HepG2 (cell line): ENCODE measurements at regions not wholly inside any gene's neighbourhood (a gene's known extent, or its start where the extent isn't known, plus 50 kb on each side); places are given as distances from the start of the nearest gene placed in this dataset.
"Not testable (repeated sequence)": the region's sequence is repeated elsewhere in the genome, so short reads cannot be mapped to it uniquely, and the experiment has no call there.

Experiments
- ATAC-seq: fragments of 200-7000 bp; cut with Tn5 transposase; 3 replicates; pipeline ENCODE4 v1.9.1; 2020; ENCODE audit warnings: mild to moderate bottlenecking, moderate library complexity
- BruUV-seq: library from RNA; stranded (reverse); fragments of 400-500 nt; replicated peaks from 2 replicates; lab custom pipeline; 2021; lab: Mats Ljungman, UMichigan
- CTCF ChIA-PET: fragments of 300-600 bp; formaldehyde crosslinking; extraction: SDS; loops from one replicate; lab custom pipeline; 2021; ENCODE audit warnings: low total read pairs, inconsistent platforms, low intra/inter-chr PET ratio; lab: Yijun Ruan, JAX
- POLR2A ChIA-PET: fragments of 350-600 bp; sonication (Branson Sonifier 250); formaldehyde crosslinking; loops from one replicate; lab custom pipeline; 2020; ENCODE audit warnings: antibody characterized with exemption, inconsistent platforms; lab: Yijun Ruan, JAX
- DNase-seq: peaks from one replicate; pipeline ENCODE4 v3.0.0-alpha.2; 2015; ENCODE audit warnings: low spot score
- FAIRE-seq: peaks from 3 replicates; lab custom pipeline; 2011; peaks lifted over from hg19 to GRCh38; lab: Jason Lieb, UNC
- H2AFZ ChIP-seq: one replicate; pipeline ENCODE4 v1.6.1; 2011; ENCODE audit warnings: low read length, inconsistent platforms
- H3K27ac ChIP-seq: fragments of 300-600 bp; 3 replicates; pipeline ENCODE4 v1.8.0; 2011; ENCODE audit warnings: mixed run types, mild to moderate bottlenecking, mixed read lengths, low read length, inconsistent platforms; ENCODE audit not compliant: insufficient read depth; ENCODE audit errors: extremely low read length
- H3K27me3 ChIP-seq, 2 experiments: fragments of 200-600 bp in 1 of 2; 2 replicates in 1 of 2; 3 replicates in 1 of 2; pipeline versions ENCODE4 v1.6.0 to v1.8.0; 2011; ENCODE audit warnings: low read length in 2 of 2, mild to moderate bottlenecking in 2 of 2, moderate library complexity in 2 of 2, inconsistent platforms in 1 of 2; ENCODE audit not compliant: insufficient read depth in 2 of 2, control insufficient read depth in 1 of 2
- H3K36me3 ChIP-seq, 2 experiments: fragments of 200-600 bp in 1 of 2; replicated peaks in 1 of 2; 2 replicates in 1 of 2; 3 replicates in 1 of 2; pipeline versions ENCODE4 v1.5.1 to v1.8.0; 2011; ENCODE audit warnings: low read length in 2 of 2, inconsistent platforms in 1 of 2; ENCODE audit not compliant: insufficient read depth in 2 of 2, control insufficient read depth in 1 of 2
- H3K4me1 ChIP-seq: 2 replicates; pipeline ENCODE4 v1.5.1; 2012; ENCODE audit warnings: low read length, inconsistent platforms; ENCODE audit not compliant: insufficient read depth
- H3K4me2 ChIP-seq: 2 replicates; pipeline ENCODE4 v1.6.0; 2011; ENCODE audit warnings: low read depth, low read length, inconsistent platforms
- H3K4me3 ChIP-seq, 3 experiments: fragments of 200-600 bp in 1 of 3; sonication (generic), shearing (Covaris generic) in 1 of 3; replicated peaks in 1 of 3; 2 replicates each; pipeline ENCODE4 v1.5.1; 2011 to 2016; ENCODE audit warnings: low read length in 3 of 3, inconsistent platforms in 2 of 3, low read depth in 2 of 3, mild to moderate bottlenecking in 2 of 3, control low read depth in 1 of 3, mixed read lengths in 1 of 3; ENCODE audit not compliant: insufficient read depth in 1 of 3
- H3K79me2 ChIP-seq: one replicate; pipeline ENCODE4 v1.6.1; 2011; ENCODE audit warnings: low read length, inconsistent platforms; ENCODE audit not compliant: insufficient read depth
- H3K9ac ChIP-seq: 2 replicates; pipeline ENCODE4 v1.6.0; 2011; ENCODE audit warnings: mild to moderate bottlenecking, low read depth, low read length, inconsistent platforms; ENCODE audit not compliant: insufficient read depth
- H3K9me3 ChIP-seq: 2 replicates; pipeline ENCODE4 v1.5.1; 2012; ENCODE audit warnings: mild to moderate bottlenecking, low read length
- H4K20me1 ChIP-seq: 2 replicates; pipeline ENCODE4 v1.6.0; 2011; ENCODE audit warnings: inconsistent platforms, mild to moderate bottlenecking, low read length, moderate library complexity; ENCODE audit not compliant: insufficient read depth
- CREM ChIP-seq, 2 experiments: sonication (generic) in 1 of 2; formaldehyde crosslinking in 1 of 2; IDR thresholded peaks; 2 replicates each; pipeline versions ENCODE4 v1.4.0 to v1.6.1; 2016 to 2020; ENCODE audit warnings: antibody characterized with exemption in 1 of 2, mild to moderate bottlenecking in 1 of 2, missing genetic modification reagents in 1 of 2
- FOXO1 ChIP-seq: sonication (generic); formaldehyde crosslinking; IDR thresholded peaks from 2 replicates; pipeline ENCODE4 v1.4.0; 2020; ENCODE audit warnings: missing genetic modification reagents
- KDM4B ChIP-seq: sonication (generic); formaldehyde crosslinking; IDR thresholded peaks from 2 replicates; pipeline ENCODE4 v1.4.0; 2020; ENCODE audit warnings: missing genetic modification reagents
- RFXANK ChIP-seq: IDR thresholded peaks from 2 replicates; pipeline ENCODE4 v1.6.1; 2016
- ZFP1 ChIP-seq: IDR thresholded peaks from 2 replicates; pipeline ENCODE4 v1.6.1; 2016
- ZNF614 ChIP-seq: IDR thresholded peaks from 2 replicates; pipeline ENCODE4 v1.6.1; 2018; ENCODE audit warnings: missing biosample characterization, missing genetic modification reagents, inconsistent platforms, borderline replicate concordance
- ZNF737 ChIP-seq: sonication (generic); formaldehyde crosslinking; IDR thresholded peaks from 2 replicates; pipeline ENCODE4 v1.5.0; 2020; ENCODE audit warnings: missing genetic modification reagents, mild to moderate bottlenecking, borderline replicate concordance
- WGBS: methylation state at CpG from one replicate; pipeline ENCODE4 v1.1.6; 2017; ENCODE audit warnings: low lambda C conversion rate; 5-methylcytosine and 5-hydroxymethylcytosine counted together
- in situ Hi-C: cut with HindIII; loops from 2 replicates; pipeline ENCODE4 v1.10.0; 2017; ENCODE audit warnings: low pct_unique_long_range_greater_than_20kb; ENCODE audit not compliant: extremely low pct_ligation_motif_present
- intact Hi-C: fragments of 100-400 bp; cut with micrococcal nuclease; formaldehyde crosslinking; loops from one replicate; pipeline ENCODE4 v1.10.0; 2022; ENCODE audit not compliant: unreplicated experiment
- TF ChIP-seq, protein P1 (sequence below): sonication (generic); formaldehyde crosslinking; IDR thresholded peaks from 2 replicates; pipeline ENCODE4 v1.4.0; 2020; ENCODE audit warnings: missing genetic modification reagents, mild to moderate bottlenecking, borderline replicate concordance
- TF ChIP-seq, protein P2 (sequence below): sonication (generic); formaldehyde crosslinking; IDR thresholded peaks from 2 replicates; pipeline ENCODE4 v1.4.0; 2020; ENCODE audit warnings: missing genetic modification reagents, borderline replicate concordance

DNA sequence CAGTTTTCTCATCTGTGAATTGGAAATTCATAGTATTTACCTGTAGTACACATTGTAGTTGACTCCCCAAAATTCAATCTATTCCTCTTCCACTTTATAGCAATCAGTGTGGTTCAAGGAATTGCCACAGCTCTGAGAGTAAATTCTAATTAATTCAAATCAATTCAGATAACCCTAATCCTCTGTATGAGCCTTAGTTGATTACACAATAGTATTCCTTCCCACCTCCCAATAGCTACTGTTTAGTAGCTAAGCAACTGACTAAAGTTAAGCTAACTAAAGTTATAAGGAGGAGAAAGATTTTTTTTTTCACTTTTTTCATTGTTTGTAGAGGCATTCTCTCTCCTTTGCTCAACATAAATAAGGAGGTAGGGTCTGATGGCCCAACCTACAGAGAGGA, 77.5 kb downstream of the ARRDC3 start:
- DNase-seq (no peak), FAIRE-seq (no peak), ATAC-seq (no peak)
- Histone ChIP-seq H4K20me1 (no peaks in the 10 kb centered on the region), H3K4me2 (no peak overlapping the region), H3K79me2 (no peaks in the 10 kb centered on the region), H3K27ac (no peak overlapping the region), H2AFZ (no peak overlapping the region), H3K4me3 (no peak overlapping the region), H3K9ac (no peak overlapping the region), H3K36me3 (no peaks in the 10 kb centered on the region), H3K9me3 (no peaks in the 10 kb centered on the region), H3K4me1 (0 out of 2 replicates have a peak, but pooled peaks cover 5% of the 10 kb centered on the region), H3K27me3 (no peaks in the 10 kb centered on the region)
- in situ Hi-C loops (no loop called here), intact Hi-C loops (loop anchor here (5.0 kb wide), 1 partner anchor 647 kb away; no protein-coding TSS in a partner anchor)
- ChIA-PET CTCF (no interaction called here), POLR2A (no interaction called here)
- no TSS peak for BruUV-seq
- TF ChIP-seq KDM4B, result no peak
- no peak for TF ChIP-seq ZFP1 (CRISPR knock-in tag)
- no peak for TF ChIP-seq ZNF614 (CRISPR knock-in tag)
- no peak for TF ChIP-seq ZNF737 (CRISPR knock-in tag)
- TF ChIP-seq, protein P1, sequence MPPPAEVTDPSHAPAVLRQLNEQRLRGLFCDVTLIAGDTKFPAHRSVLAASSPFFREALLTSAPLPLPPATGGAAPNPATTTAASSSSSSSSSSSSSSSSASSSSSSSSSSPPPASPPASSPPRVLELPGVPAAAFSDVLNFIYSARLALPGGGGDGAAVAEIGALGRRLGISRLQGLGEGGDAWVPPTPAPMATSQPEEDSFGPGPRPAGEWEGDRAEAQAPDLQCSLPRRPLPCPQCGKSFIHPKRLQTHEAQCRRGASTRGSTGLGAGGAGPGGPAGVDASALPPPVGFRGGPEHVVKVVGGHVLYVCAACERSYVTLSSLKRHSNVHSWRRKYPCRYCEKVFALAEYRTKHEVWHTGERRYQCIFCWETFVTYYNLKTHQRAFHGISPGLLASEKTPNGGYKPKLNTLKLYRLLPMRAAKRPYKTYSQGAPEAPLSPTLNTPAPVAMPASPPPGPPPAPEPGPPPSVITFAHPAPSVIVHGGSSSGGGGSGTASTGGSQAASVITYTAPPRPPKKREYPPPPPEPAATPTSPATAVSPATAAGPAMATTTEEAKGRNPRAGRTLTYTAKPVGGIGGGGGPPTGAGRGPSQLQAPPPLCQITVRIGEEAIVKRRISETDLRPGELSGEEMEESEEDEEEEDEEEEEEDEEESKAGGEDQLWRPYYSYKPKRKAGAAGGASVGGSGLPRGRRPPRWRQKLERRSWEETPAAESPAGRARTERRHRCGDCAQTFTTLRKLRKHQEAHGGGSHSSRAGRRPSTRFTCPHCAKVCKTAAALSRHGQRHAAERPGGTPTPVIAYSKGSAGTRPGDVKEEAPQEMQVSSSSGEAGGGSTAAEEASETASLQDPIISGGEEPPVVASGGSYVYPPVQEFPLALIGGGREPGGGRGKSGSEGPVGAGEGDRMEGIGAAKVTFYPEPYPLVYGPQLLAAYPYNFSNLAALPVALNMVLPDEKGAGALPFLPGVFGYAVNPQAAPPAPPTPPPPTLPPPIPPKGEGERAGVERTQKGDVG (CRISPR knock-in tag), result no peak
- no peak for TF ChIP-seq RFXANK
- TF ChIP-seq FOXO1 (CRISPR knock-in tag), result no peak
- TF ChIP-seq CREM (IDR thresholded peaks at IDR 0.05), result no peak
- no peak for TF ChIP-seq CREM (CRISPR knock-in tag; IDR thresholded peaks at IDR 0.05)
- TF ChIP-seq, protein P2, sequence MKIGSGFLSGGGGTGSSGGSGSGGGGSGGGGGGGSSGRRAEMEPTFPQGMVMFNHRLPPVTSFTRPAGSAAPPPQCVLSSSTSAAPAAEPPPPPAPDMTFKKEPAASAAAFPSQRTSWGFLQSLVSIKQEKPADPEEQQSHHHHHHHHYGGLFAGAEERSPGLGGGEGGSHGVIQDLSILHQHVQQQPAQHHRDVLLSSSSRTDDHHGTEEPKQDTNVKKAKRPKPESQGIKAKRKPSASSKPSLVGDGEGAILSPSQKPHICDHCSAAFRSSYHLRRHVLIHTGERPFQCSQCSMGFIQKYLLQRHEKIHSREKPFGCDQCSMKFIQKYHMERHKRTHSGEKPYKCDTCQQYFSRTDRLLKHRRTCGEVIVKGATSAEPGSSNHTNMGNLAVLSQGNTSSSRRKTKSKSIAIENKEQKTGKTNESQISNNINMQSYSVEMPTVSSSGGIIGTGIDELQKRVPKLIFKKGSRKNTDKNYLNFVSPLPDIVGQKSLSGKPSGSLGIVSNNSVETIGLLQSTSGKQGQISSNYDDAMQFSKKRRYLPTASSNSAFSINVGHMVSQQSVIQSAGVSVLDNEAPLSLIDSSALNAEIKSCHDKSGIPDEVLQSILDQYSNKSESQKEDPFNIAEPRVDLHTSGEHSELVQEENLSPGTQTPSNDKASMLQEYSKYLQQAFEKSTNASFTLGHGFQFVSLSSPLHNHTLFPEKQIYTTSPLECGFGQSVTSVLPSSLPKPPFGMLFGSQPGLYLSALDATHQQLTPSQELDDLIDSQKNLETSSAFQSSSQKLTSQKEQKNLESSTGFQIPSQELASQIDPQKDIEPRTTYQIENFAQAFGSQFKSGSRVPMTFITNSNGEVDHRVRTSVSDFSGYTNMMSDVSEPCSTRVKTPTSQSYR (CRISPR knock-in tag), result no peak

DNA sequence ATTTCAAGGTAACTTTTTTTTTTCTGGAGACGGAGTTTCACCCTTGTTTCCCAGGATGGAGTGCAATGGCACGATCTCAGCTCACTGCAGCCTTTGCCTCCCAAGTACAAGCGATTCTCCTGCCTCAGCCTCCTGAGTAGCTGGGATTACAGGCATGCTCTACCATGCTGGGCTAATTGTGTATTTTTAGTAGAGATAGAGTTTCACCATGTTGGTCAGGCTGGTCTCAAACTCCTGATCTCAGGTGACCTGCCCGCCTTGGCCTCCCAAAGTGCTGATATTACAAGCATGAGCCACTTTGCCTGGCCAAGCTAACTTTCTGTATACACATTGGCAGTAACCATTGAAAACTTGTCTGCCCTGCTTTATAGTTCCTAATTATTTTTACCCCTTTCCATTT, 79.1 kb downstream of the ARRDC3 start:
- POLR2A ChIA-PET, H4K20me1 ChIP-seq, H3K27ac ChIP-seq, H2AFZ ChIP-seq, H3K36me3 ChIP-seq, H3K4me2 ChIP-seq, FAIRE-seq, H3K79me2 ChIP-seq, CTCF ChIA-PET, DNase-seq, H3K27me3 ChIP-seq, ATAC-seq, BruUV-seq, H3K9me3 ChIP-seq, intact Hi-C loops, H3K9ac ChIP-seq, in situ Hi-C loops, H3K4me1 ChIP-seq, H3K4me3 ChIP-seq: not testable (repeated sequence)
- 97% methylated on average over 4 of the region's 4 CpGs for WGBS
